IMR-90 (cell line): ENCODE measurements at regions not wholly inside any gene's neighbourhood (a gene's known extent, or its start where the extent isn't known, plus 50 kb on each side); places are given as distances from the start of the nearest gene placed in this dataset.
A peak's percentile ranks its signal among the peaks of the same experiment; 100 is the strongest.

Source experiments
- ATAC-seq: fragments of 200-7000 bp; cut with Tn5 transposase; 2 replicates; pipeline ENCODE4 v1.9.1; 2020; ENCODE audit warnings: low read depth, mild to moderate bottlenecking, moderate library complexity
- BruUV-seq: library from RNA; stranded (reverse); fragments of 400-500 nt; replicated peaks from 2 replicates; lab custom pipeline; 2021; lab: Mats Ljungman, UMichigan
- CTCF ChIA-PET: fragments of 300-600 bp; formaldehyde crosslinking; extraction: SDS; loops from one replicate; lab custom pipeline; 2021; ENCODE audit warnings: antibody characterized with exemption; lab: Yijun Ruan, JAX
- POLR2A ChIA-PET: fragments of 300-600 bp; sonication (Branson Sonifier 250); formaldehyde crosslinking; loops from one replicate; lab custom pipeline; 2022; ENCODE audit warnings: antibody characterized with exemption; ENCODE audit not compliant: unreplicated experiment; lab: Charles Lee
- DNase-seq: peaks from one replicate; pipeline ENCODE4 v3.0.0; 2013
- H2AFZ ChIP-seq: replicated peaks from 2 replicates; pipeline ENCODE3; 2013; ENCODE audit warnings: low read length, mild to moderate bottlenecking; ENCODE audit not compliant: poor library complexity
- H2AK5ac ChIP-seq: 2 replicates; pipeline ENCODE4 v1.6.1; 2013; ENCODE audit warnings: low read depth, low read length, inconsistent platforms
- H2AK9ac ChIP-seq: replicated peaks from 2 replicates; pipeline ENCODE3; 2013; ENCODE audit warnings: mild to moderate bottlenecking, low read depth, low read length, moderate library complexity; ENCODE audit not compliant: poor library complexity
- H2BK120ac ChIP-seq: 2 replicates; pipeline ENCODE4 v1.6.1; 2013; ENCODE audit warnings: low read depth, low read length, inconsistent platforms
- H2BK15ac ChIP-seq: 3 replicates; pipeline ENCODE4 v1.6.1; 2013; ENCODE audit warnings: low read depth, low read length, inconsistent platforms
- H2BK20ac ChIP-seq: 2 replicates; pipeline ENCODE4 v1.6.1; 2013; ENCODE audit warnings: low read depth, mild to moderate bottlenecking, inconsistent platforms, low read length, moderate library complexity
- H2BK5ac ChIP-seq: 2 replicates; pipeline ENCODE4 v1.6.1; 2013; ENCODE audit warnings: mild to moderate bottlenecking, low read depth, low read length, inconsistent platforms; ENCODE audit not compliant: poor library complexity, severe bottlenecking
- H3K14ac ChIP-seq: replicated peaks from 2 replicates; pipeline ENCODE4 v1.6.1; 2013; ENCODE audit warnings: low read depth, low read length, inconsistent platforms
- H3K18ac ChIP-seq: 2 replicates; pipeline ENCODE4 v1.6.1; 2013; ENCODE audit warnings: low read depth, low read length, control low read depth
- H3K23ac ChIP-seq: 2 replicates; pipeline ENCODE4 v1.6.1; 2013; ENCODE audit warnings: low read depth, low read length, inconsistent platforms
- H3K27ac ChIP-seq: 2 replicates; pipeline ENCODE4 v1.5.1; 2013; ENCODE audit warnings: mild to moderate bottlenecking, control low read depth, low read length; ENCODE audit not compliant: insufficient read depth
- H3K27me3 ChIP-seq: 2 replicates; pipeline ENCODE4 v1.6.1; 2013; ENCODE audit warnings: low read length; ENCODE audit not compliant: control insufficient read depth, insufficient read depth
- H3K36me3 ChIP-seq: 2 replicates; pipeline ENCODE4 v1.6.1; 2013; ENCODE audit warnings: low read length, mixed read lengths; ENCODE audit not compliant: control insufficient read depth, insufficient read depth
- H3K4ac ChIP-seq: 2 replicates; pipeline ENCODE4 v1.6.1; 2013; ENCODE audit warnings: low read depth, low read length, inconsistent platforms
- H3K4me1 ChIP-seq: 2 replicates; pipeline ENCODE4 v1.6.1; 2013; ENCODE audit warnings: low read length, mixed read lengths; ENCODE audit not compliant: control insufficient read depth, insufficient read depth
- H3K4me2 ChIP-seq: 2 replicates; pipeline ENCODE4 v1.6.1; 2013; ENCODE audit warnings: low read depth, mild to moderate bottlenecking, control low read depth, low read length, moderate library complexity
- H3K4me3 ChIP-seq: 2 replicates; pipeline ENCODE4 v1.5.1; 2013; ENCODE audit warnings: low read depth, mild to moderate bottlenecking, control low read depth, low read length, moderate library complexity; ENCODE audit not compliant: insufficient read depth
- H3K56ac ChIP-seq: 2 replicates; pipeline ENCODE4 v1.6.1; 2013; ENCODE audit warnings: low read length, inconsistent platforms; ENCODE audit not compliant: insufficient read depth; ENCODE audit errors: extremely low read depth
- H3K79me1 ChIP-seq, 2 experiments: 2 replicates each; pipeline ENCODE4 v1.6.1; 2013; ENCODE audit warnings: low read length in 2 of 2, inconsistent platforms in 1 of 2, low read depth in 1 of 2
- H3K9ac ChIP-seq: 2 replicates; pipeline ENCODE4 v1.6.1; 2013; ENCODE audit warnings: low read depth, low read length, control low read depth
- H3K9me1 ChIP-seq: 2 replicates; pipeline ENCODE4 v1.6.1; 2013; ENCODE audit warnings: low read length, inconsistent platforms; ENCODE audit not compliant: insufficient read depth
- H3K9me3 ChIP-seq: 2 replicates; pipeline ENCODE4 v1.6.1; 2013; ENCODE audit warnings: low read length; ENCODE audit not compliant: control insufficient read depth, insufficient read depth
- H4K20me1 ChIP-seq: 2 replicates; pipeline ENCODE4 v1.6.1; 2013; ENCODE audit warnings: low read length, inconsistent platforms; ENCODE audit not compliant: insufficient read depth
- H4K5ac ChIP-seq: 2 replicates; pipeline ENCODE4 v1.6.1; 2013; ENCODE audit warnings: mild to moderate bottlenecking, low read depth, low read length, control low read depth
- H4K8ac ChIP-seq, 2 experiments: 2 replicates each; pipeline ENCODE4 v1.6.1; 2013; ENCODE audit warnings: low read depth in 2 of 2, low read length in 2 of 2, control low read depth in 1 of 2, inconsistent platforms in 1 of 2
- H4K91ac ChIP-seq: 2 replicates; pipeline ENCODE4 v1.6.1; 2013; ENCODE audit warnings: low read depth, low read length, inconsistent platforms; ENCODE audit not compliant: insufficient read depth
- CHD1 ChIP-seq: IDR thresholded peaks from 2 replicates; pipeline ENCODE4 v1.6.1; 2012; ENCODE audit warnings: low read depth, low read length, improper control_type of control experiment
- dilution Hi-C: fragments of 300-500 bp; cut with HindIII; formaldehyde crosslinking; loops from one replicate; pipeline ENCODE4 v1.14.3; 2018; ENCODE audit warnings: low sequenced_read_pairs; ENCODE audit not compliant: unreplicated experiment
- in situ Hi-C: fragments of 300-500 bp; cut with MboI; formaldehyde crosslinking; loops from 3 replicates; pipeline ENCODE4 v1.14.3; 2019; ENCODE audit warnings: low sequenced_read_pairs, inconsistent platforms, mixed read lengths
- intact Hi-C: fragments of 100-400 bp; cut with micrococcal nuclease; formaldehyde crosslinking; loops from 2 replicates; pipeline ENCODE4 v1.10.0; 2022

DNA sequence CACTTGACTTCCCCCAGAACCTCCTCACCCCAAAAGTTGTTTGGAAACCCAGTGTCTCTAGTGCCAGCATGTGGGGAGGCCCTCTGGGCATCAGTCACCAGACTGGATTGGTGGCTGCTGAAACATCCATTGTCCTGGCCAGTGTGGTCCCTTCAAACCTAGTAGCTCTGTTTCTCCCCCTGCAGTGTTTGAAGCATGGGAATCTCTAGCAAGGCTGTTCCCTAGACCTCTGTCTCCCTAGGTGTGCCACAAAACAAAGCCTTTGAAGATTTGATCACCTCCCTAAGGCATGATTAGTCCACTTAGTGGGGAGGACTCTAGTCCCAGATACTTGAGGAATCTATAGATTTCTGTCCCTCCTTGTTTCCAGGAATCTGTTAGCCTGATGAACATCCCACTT lies 60.3 kb downstream of the ARF6 start:
- H3K36me3 ChIP-seq: no peaks in the 10 kb centered on the region
- H2BK5ac ChIP-seq: peak overlapping the region; percentile 23
- no peaks in the 10 kb centered on the region for H3K79me1 ChIP-seq
- in situ Hi-C loops (no loop called here), dilution Hi-C loops (no loop called here), intact Hi-C loops (no loop called here)
- H3K23ac ChIP-seq: 0 out of 2 replicates have a peak overlapping the region, but pooled peaks have one; percentile 21
- H3K4me1 ChIP-seq: peaks cover 11% of the 10 kb centered on the region
- no peak overlapping the region for H2AFZ ChIP-seq
- ATAC-seq (no peak), DNase-seq (no peak)
- TF ChIP-seq CHD1: no peak
- H3K9ac ChIP-seq: no peak overlapping the region
- no peaks in the 10 kb centered on the region for H3K27me3 ChIP-seq
- H3K18ac ChIP-seq: peak overlapping the region; percentile 24; the same call in 1 of the 2 replicates
- no peaks in the 10 kb centered on the region for H3K9me3 ChIP-seq
- H4K8ac ChIP-seq: no peak overlapping the region
- H2BK15ac ChIP-seq: peak overlapping the region; percentile 25; the same call in 2 of the 3 replicates
- H3K9me1 ChIP-seq: peaks cover 14% of the 10 kb centered on the region
- no peak overlapping the region for H2AK9ac ChIP-seq
- H4K91ac ChIP-seq: 0 out of 2 replicates have a peak overlapping the region, but pooled peaks have one; percentile 11
- no peak overlapping the region for H3K56ac ChIP-seq
- ChIA-PET CTCF (interaction anchor here (1.2 to 1.8 kb wide), 2 partner anchors 13 to 18 kb away, joined by 5 read pairs; no protein-coding TSS in a partner anchor), POLR2A (interaction anchor here (0.7 kb wide), 2 partner anchors 10 to 36 kb away, joined by 15 to 19 read pairs; no protein-coding TSS in a partner anchor)
- peak overlapping the region; percentile 19; the same call in 1 of the 2 replicates for H4K5ac ChIP-seq
- no TSS peak for BruUV-seq
- H3K4me2 ChIP-seq: no peak overlapping the region
- 0 out of 2 replicates have a peak overlapping the region, but pooled peaks have one; percentile 40 for H3K4ac ChIP-seq
- no peak overlapping the region for H3K14ac ChIP-seq
- H3K4me3 ChIP-seq: no peak overlapping the region
- peak overlapping the region; percentile 47; the same call in 1 of the 2 replicates for H2BK20ac ChIP-seq
- no peak overlapping the region for H2AK5ac ChIP-seq
- no peak overlapping the region for H3K27ac ChIP-seq
- H2BK120ac ChIP-seq: 0 out of 2 replicates have a peak overlapping the region, but pooled peaks have one; percentile 14
- H4K20me1 ChIP-seq: no peaks in the 10 kb centered on the region
